Stimulated activated CD4-positive, alpha-beta T cell treated with anti-CD3 and anti-CD28 coated beads, Interleukin-12 subunit alpha, Interleukin-12 subunit beta, amount 100 ng/mL, for 48 hours (primary cell): ENCODE measurements at regions not wholly inside any gene's neighbourhood (a gene's known extent, or its start where the extent isn't known, plus 50 kb on each side); places are given as distances from the start of the nearest gene placed in this dataset.

Experiments
- DNase-seq, 3 donors: peaks; one replicate each; pipeline ENCODE4 v3.0.0-alpha.2; 2020; ENCODE audit warnings: low read depth in 2 of 3, low spot score in 1 of 3

DNA sequence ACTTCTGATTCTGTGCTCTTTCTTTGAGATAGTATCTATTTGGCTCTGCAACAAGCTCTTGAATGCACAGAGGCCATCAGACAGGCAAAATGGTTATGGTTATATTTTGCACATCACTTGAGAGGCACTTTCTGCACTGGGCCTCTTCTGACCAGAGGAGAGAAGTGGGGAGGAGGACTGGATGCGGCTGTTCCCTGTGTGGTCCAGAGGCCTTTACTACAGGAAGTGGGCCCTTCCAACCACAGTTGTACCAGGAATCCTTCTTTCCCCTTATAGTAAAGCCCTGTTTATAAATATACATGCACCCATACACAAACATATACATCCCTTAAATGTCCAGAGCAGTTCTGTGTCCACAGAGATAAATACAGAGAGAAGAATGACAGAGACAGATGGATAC lies 182.7 kb upstream of the HHIP start:
- DNase-seq: no peak

GRCh38 chr4:144463896-144464295 lies 182.1 kb upstream of the HHIP start:
- no peak for DNase-seq

- DNase-seq: no peak
Observed at GRCh38 chr4:144465546-144465945, 180.4 kb upstream of the HHIP start.

DNA sequence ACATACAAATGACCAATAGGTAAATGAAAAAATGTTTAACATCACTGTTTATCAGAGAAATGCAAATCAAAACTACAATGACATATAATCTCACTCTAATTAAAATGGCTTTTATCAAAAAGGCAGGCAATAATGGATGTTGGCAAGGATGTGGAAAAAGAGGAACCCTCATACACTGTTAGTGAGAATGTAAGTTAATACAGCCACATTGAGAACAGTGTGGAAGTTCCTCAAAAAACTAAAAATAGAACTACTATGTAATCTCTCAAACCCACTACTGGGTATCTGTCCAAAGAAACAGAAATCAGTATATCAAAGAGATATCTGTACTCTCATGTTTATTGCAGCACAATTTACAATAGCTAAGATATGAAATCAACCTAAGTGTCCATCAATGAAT lies 165.9 kb upstream of the HHIP start:
- no peak for DNase-seq

DNA sequence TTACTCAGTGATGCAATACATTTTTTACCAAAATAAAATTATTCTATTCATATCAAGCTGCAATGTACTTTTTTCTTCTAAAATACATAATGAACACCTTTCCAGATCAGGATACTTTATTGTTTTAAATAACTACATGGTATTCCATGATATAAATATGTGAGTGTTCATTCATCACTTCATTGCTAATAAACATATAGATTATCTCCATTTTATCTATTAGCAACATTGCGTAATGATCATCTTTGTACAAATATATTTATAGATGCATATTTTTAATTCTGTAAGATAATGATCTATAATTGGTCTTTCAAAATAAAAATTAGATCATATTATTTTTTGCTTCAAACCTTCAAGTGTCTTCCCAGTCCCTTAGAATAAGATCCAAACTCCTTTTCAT lies 156.1 kb upstream of the HHIP start:
- DNase-seq: no peak

- no peak for DNase-seq
Observed at GRCh38 chr4:144494280-144494679, 151.7 kb upstream of the HHIP start.

DNA sequence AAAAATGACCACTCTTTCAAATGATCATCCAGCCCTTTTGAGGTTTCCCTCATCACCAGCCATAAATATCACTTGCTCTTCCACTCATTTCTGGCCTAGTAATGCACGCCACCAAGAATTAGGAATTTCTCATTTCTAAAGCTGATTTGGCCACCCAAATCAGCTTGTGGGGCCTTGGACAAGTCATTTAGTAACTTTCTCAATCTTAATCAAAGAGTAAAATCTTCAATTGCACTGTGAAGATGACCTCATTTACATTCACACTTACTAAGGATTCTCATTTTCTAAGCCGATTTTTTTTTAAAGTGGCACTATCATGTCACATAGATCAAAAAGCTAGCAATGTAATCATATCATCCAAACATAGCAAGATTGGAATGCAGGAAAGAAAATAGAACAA lies 150.0 kb upstream of the HHIP start:
- DNase-seq: no peak

DNA sequence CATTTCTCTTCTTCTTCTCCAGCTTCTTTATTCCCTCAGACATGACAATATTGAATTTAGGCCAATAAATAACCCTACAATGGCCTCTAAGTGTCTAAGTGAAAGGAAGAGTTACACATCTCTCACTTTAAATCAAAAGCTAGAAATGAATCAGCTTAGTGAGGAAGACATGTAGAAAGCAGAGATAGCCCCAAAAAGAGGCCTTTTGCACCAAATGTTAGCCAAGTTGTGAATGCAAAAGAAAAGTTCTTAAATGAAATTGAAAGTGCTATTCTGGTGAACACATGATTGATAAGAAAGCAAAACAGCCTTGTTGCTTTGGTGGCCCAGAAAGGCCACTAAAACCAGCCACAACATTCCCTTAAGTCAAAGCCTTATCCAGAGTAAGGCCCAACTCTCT lies 146.2 kb upstream of the HHIP start:
- no peak for DNase-seq

DNA sequence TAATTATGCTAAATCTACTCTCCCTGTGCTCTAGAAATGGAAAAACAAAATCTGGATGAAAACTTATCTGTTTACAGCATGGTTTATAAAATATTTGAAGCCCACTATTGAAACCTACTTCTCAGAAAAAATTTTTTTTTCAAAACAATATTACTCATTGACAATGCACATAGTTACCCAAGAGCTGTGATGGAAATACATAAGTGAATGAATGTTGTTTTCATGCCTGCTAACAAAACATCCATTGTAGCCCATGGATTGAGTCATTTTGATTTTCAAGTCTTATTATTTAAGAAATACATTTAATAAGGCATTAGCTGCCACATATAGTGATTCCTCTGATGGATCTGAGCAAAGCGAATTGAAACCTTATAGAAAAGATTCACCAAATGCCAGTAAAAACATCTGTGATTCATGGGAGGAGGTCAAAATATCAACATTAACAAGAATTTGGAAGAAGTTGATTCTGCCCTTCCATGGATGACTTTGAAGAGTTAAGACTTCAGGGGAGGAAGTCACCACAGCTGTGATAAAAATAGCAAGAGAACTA lies 144.7 kb upstream of the HHIP start:
- DNase-seq: no peak

DNA sequence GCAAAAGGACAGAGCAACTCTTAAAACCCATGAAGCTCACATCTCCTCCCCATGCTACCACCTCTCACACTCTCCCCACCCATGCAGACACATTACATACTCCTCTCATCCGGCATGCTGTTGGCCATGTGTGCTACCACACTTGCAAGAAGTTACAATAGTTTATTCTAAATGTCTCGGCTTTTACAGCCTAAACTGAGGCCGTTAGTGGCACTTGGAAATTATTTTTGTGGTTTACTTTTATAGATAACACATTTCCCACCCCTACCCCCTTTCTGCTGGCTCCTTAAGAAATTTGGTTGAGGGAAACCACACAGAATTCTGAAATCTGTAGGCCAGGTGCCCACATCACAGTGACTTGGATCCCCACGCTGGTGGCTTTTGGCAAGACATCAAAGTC lies 141.1 kb upstream of the HHIP start:
- no peak for DNase-seq

- no peak for DNase-seq
Observed at GRCh38 chr4:144507311-144508101, 138.4 kb upstream of the HHIP start.

GRCh38 chr4:144509088-144510015 lies 136.6 kb upstream of the HHIP start:
- no peak for DNase-seq

- no peak for DNase-seq
Observed at GRCh38 chr4:144514736-144515135, 131.2 kb upstream of the HHIP start.

DNA sequence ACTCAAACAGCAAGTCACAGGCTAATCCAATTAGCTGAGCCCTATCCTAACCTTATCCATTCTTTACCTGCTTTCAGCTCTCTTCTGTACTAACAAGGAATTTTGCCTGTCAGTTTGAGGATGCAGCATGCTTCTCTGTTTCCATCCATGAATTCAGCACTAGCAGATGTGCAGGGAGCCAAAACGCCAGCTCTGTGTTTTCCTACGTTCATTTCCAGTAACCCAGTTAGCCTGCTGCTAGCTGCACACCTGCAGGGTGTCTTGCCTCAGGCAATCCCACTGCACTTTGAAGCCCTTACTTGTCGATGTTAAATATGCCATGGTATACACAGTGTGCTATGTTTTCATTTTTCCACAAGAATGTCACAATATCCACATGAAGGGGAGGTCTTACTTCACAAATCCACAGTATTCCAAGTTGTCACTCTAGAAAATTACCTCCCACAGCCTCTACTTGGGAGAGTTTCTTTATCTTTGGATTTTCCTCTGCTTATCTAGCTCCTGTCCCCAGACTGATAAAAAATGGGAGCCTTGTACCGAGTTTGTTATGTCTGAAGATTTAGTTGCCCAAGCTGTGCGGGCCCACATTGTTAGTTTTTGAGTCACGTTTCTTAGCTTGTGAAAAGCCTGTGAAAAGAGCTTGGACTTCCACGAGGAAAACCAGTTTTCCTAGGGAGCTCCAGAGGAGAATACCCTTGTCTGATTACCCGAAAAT lies 127.6 kb upstream of the HHIP start:
- no peak for DNase-seq

- no peak for DNase-seq
Observed at GRCh38 chr4:144531841-144532240, 114.1 kb upstream of the HHIP start.

GRCh38 chr4:144547678-144548298 lies 98.2 kb upstream of the HHIP start:
- DNase-seq: no peak

GRCh38 chr4:144556636-144557035 lies 89.3 kb upstream of the HHIP start:
- no peak for DNase-seq

DNA sequence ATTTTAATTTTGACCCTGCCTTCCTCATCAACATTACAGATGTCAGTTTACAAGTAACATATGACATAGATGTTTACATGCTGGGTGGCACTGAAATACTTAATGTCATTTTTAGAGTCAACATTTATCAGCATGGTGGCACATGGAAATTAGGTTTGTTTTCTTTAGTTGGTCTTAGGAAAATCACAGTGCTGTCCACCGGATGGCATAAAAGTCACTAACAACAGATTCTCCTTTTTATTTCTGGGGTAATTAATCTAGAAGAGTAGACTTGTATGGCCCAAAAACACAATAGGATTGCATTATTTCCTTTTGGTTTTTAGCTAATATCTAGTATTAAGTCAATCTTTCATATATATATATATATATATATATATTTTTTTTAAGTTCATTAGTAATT lies 88.6 kb upstream of the HHIP start:
- no peak for DNase-seq

DNA sequence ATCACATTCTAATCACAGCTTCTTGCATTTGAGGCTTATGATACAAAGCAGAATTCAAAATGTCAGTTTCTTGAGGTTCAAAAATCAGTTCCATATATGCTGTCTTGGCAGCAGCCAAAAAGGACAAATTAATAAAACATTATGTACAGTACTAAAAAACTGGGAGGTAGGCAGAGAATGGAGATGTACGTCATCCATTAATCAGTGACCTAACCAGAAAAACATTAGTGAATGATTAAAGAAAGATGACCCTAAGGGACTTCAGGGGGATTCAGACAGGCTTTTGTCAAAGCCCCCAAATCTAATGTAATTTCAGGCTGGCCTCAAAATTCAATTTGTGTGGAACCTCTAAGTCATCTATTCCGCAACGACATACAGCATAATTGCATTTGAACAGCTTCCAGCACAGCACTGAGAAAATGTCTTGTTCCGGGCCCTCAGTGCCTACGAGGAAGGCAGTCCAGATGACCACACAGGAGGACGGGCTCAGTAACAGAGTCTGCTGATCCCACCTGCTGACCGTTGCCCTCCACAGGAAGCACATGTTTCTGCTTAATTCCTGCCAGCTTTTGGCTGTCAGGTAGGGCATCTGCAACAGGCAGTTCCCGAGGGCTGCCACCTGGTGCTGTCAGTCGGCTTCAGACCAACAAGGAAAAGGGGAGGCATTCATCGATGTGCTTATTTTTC lies 83.8 kb upstream of the HHIP start:
- no peak for DNase-seq

DNA sequence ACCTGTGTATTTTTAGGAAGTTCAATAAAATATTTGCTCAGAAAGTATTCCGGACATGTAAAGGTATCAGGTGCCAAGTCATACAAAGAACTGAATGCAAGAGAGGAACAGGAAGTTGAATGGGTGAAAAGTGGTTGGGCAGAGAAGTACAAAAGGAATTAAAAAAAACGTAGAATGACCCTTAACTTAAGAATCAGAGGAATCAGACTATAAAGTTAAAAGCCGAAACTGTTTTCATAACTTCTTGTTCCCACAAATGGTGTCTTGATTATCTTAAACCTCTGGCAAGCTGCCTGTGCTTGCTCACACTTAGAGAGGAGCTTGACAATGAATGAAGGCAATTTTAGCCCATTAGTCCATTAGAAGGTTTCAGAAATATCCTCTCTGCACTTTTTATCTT lies 81.6 kb upstream of the HHIP start:
- DNase-seq: no peak
